ENCODE measurements at regions not wholly inside any gene's neighbourhood (a gene's known extent, or its start where the extent isn't known, plus 50 kb on each side); places are given as distances from the start of the nearest gene placed in this dataset.
"Not testable (repeated sequence)": the region's sequence is repeated elsewhere in the genome, so short reads cannot be mapped to it uniquely, and the experiment has no call there.

DNA sequence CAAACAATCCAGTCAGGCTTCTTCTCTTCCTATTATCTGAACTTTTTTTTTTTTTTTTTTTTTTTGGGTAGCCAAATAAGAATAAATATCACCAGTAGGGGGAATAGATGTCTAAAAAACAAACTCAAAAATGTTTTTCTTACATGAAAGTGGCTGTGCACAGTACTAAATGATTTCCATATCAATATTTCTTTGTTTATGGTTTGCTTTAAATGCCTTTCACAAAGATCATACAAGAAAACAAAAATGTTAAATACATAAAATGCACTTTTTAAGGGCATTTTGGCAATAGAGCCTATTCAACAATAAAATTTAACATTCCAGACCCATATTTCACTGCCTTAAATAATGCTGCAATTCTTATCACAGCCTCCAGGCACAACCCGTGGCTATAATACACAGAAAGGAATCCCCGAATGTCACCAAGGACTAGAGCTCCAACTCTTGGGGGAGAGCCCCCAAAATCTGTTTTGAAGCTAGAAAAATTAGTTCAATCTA lies 91.1 kb upstream of the TBCA start:
- no peak for DNase-seq

DNA sequence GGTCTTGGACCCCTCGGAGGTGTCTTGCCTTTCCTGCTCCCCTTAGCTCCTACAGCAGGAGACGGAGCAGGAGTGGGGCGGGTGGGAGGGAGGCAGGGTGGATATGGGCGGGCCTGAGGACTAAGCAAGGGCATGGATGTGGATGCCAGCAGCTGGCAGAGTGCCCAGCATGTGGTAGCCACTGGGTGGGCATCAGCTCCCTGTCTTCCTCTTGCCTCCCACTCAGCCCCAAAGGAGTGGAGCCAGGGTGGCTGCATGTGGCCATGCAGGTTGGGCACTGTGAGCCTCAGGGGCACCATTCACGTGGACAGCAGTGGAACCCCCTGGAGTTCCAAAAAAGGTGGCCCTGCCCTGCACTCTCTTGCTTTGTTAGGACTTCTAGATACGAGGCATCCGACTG lies 90.1 kb upstream of the TBCA start:
- DNase-seq, result no peak

GRCh38 chr5:77864997-77865396 lies 88.9 kb upstream of the TBCA start:
- no peak for DNase-seq

DNA sequence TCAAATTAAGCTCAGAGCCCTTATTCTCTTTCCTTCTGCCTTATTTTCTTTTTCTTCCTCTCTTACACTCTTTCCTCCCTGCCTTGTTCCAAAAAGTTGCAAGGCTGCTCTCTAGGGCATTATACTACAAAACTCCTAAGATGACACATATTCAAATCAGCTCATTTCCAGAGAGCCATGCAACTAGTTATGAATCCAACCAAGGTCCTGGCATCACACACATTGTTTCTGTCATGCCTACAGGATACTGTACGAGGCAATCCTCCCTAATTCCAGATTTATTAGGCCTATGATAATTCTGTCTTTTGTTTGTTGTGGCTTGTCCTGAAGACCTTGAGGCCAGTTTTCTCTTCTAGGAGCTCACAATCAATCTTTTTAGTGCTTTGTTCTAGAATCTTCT lies 87.0 kb upstream of the TBCA start:
- DNase-seq, result no peak

DNA sequence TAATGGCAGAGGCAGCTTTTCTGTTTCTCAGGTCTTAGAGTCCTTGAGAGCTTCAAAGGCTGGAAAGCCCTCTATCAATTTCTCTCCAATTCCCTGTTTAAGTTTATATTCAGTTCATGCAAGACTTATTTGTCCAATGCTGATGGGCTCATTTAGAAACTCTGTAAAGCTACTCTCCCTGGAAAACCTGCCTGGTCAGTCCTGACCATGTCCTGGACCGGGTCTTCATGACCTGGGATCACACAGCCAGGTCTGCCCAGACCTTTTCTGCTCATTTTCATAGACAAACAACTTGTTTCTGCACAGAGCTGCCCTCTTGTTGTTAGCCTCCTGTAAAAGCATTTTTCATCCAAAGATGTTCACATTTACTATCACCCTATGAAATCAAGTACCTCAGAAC lies 85.4 kb upstream of the TBCA start:
- no peak for DNase-seq

DNA sequence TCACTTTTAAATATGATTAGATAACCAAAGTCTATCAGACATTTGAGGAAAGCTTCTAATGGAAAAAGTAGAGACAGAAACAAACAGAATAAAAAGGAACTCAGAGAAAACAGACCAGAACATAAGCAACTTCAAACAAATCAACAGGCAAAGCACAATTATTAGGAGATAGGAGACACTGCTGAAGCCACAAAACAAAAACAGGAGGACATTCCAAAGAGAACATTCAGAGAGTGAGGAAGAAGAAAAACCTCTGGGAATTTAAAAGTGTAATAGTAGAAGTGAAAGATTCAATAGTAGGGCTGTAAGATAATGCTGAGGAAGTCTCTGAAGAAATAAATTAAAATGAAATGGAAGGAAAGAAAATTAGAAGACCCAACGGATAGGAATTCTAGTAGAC lies 83.2 kb upstream of the TBCA start:
- DNase-seq, result no peak

DNA sequence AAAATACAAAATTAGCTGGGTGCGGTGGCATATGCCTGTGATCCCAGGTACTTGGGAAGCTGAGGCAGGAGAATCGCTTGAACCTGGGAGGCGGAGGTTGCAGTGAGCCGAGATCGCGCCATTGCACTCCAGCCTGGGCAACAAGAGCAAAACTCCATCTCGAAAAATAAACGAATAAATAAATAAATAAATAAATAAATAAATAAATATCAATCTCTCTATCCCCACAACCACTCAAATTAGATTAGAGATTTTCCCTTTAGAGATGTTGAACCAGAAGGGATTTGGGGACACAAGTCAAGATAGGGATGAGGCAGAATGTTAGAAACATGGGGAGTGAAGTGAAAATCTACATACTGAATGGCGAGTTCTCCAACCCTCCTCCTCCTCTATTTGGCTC lies 82.5 kb upstream of the TBCA start:
- not testable (repeated sequence) for DNase-seq

DNA sequence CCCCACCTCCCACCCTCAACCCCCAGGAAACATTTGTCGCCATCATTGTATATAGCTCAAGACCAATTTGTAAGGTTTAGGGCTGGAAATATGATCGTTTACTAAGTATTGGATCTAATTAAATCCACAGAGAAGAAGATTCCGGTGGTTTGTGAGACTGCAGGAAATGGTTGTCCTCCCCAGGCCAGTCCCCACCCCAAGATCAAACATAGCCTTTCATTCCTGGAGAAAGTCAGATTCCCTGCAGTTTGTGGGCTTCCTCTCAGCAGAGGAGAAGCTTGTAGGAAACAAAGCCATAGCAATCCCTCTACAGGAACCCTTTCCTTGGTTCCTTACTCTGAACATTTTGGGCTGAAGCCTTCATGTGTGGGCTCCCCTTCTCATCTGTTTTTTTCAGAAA lies 79.2 kb upstream of the TBCA start:
- DNase-seq, result no peak

DNA sequence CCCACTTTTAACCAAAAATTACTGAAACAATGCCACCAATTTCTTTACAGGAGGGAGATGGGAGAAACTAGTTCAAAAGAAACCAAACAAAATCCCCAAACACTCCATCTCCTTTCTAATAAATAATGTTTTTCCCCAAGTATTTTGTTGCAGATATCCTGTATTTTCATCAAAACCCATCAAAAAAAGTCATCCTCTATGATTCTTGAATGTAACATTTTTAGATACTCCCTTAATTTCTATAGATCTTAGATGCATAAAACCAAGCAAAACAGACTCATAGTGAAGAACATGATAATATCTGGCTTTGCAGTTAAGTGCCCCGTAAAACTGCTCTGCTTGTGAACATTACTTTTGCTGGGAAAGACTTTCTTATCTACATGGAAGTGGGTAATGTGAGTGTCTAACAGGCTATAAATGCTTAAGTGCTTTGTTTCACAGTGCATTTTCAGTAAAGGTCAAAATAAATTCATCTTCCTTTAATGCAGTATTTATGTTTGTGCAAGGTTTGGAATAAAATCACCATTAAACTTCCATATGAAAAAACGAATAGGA lies 77.3 kb upstream of the TBCA start:
- no peak for DNase-seq

- peak; percentile 35 for DNase-seq
Observed at GRCh38 chr5:77852514-77853352, 76.6 kb upstream of the TBCA start.

DNA sequence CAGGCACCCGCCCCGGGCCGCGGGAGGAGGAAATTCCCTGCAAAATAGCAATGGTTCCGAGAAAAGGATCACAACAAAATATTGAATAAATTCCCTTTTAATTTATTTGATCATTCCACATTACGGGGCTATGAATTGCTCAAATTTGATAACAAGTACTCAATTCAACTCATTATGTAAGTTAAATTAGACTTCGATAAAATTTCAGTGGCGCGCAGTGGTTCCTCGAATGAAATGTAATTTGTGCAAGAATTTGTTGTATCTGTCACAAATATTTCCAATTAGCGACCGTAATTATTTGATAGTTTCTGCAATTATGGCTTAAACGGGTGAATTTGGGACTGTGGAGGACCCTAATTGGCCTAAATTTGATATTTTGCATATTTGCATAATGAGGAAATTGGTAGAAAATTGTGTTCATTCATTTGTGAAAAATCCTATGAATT lies 76.0 kb upstream of the TBCA start:
- no peak for DNase-seq

DNA sequence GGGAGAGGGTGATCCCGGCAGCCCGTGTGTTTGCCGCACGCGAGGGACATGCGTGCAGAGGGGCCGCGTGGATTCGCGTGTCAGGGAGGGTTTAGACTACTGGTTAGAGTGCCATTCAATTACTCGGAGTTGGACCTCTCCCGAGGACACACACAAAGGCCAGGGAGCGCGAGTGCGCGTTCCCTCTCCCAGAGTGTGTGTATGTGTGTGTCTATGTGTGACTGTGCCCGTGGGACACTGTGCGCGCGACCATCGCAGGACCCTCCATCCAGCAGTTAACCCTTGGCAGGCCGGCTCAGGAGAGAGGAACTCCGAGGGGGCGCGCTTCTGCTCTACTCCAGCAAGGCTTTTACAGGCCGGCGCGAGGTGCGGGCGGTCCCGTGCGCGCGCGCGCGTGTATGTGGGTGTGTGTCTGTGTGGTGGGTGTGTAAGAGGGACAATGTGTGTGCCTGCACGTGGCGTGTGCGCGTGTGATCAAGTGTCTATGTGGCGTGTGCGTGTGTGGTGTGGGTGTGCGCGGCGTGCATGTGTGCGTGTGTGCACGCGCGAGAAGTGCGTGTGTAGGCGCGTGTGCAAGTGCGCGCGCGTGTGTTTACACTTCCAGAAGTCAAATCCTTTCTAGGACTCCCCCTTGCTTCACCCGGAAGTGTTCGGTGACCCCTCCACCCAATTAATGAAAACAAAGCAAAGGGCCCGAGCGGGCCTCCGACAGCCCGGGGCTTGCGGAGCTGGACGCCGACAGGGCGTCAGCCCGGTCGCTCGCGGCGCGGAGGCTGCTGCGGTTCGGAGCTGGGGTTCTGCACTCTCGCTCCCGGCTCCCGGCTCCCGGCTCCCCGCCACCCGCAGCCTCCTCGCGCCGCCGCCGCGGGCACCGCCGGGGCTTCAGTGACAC lies 75.3 kb upstream of the TBCA start:
- peak; percentile 22 for DNase-seq

- DNase-seq, result no peak
Observed at GRCh38 chr5:77850536-77851175, 74.5 kb upstream of the TBCA start.

DNA sequence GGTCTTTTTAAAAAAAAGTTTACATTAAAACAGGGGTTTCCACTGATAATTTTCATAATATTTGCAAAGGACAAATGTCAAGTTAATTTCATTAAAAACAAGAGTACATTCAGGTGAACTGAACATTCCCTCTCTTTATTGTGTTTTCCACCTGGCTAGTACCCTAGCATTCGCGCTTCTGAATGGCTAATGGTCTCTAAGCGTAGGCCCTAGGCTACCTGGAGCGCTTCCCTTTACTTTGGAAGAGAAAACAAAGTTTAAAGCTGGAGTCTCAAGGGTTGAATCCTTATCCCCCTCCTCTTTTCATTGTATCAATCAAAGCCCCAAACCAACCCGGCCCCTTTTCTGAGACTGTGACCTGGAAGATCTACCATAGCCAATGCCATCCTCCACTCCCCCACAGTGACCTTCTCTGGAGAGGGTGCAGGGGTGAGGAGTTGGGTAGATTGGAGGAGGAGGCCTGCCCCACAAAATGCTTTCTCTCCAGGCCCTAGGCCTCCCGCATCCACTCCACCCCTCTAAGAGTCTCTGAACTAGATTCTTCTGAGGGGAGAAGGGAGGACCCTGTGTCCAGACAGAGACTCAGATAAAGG lies 73.3 kb upstream of the TBCA start:
- DNase-seq, result no peak

DNA sequence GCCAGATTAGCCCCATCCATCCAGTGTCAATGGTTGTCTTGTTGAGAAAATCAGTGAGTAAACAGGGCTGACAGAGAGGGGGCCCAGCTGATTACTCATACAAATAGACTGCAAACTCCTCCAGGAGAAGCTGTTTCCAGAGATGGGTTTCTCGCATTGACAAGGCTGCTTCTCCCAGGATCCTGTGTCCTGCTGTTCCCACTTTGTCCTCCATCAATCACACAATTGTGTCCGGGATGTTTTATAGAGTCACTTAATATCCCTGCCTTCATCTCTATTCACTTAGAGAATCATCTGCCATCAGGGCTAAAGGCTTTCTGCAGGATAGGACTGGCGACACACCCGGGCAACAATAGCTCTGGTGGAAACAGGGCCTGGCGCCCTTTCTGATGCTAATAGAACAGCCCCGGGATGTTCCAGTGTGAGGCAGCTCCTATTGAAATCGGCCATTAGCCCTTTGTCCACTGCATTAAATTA lies 71.7 kb upstream of the TBCA start:
- DNase-seq, result no peak

- DNase-seq, result no peak
Observed at GRCh38 chr5:77847129-77847460, 71.0 kb upstream of the TBCA start.

GRCh38 chr5:77846422-77847128 lies 70.4 kb upstream of the TBCA start:
- no peak for DNase-seq

DNA sequence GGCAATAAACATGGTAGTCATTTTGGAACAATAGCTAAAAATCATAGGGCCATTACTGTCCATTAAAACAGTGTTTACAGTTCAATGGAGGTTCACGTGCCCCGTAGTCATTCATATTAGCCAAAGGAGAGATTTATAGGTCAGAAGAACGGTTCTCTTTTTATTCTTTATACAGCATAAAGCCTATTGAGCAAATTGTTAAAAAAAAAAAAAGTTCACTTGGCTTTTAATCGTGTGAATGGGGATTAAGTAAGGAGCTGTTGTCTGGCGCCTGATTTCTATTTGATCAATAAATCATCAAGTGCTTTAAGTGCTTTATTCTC lies 69.1 kb upstream of the TBCA start:
- no peak for DNase-seq

DNA sequence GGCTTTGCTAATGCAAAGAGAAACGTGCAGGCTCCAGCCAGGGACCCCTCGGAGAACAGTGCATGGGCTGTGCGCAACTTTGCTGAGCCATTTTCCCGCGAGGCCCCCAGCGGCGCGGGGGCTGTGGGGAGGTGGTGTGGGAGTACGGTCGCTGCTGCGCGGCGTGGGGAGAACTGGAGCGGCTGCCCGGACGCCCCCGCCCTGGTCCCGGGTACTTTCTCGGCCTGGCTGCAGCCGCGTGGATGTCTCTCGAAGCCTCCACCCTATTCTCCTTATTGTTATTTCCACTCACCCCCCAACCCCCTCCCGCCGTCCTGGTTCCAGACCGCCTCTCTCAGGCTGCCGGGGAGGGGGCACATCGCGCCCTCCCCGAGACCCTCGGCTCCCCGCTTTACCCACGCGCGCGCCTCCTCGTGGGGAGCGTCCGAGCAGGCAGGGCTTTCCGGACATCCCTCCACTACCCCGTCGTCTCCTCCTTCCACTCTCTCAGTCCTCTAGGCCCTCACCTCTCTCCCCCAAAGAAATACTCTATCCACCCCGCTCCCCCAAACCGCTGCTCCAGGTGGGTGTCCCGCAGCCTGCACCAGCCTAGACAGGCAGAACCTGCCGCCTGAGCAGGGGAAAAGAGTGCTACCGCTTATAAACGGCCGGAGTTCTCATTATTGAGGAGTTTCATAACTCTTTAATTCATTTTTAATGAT lies 68.6 kb upstream of the TBCA start:
- no peak for DNase-seq

- DNase-seq, result no peak
Observed at GRCh38 chr5:77844373-77844622, 68.2 kb upstream of the TBCA start.

DNA sequence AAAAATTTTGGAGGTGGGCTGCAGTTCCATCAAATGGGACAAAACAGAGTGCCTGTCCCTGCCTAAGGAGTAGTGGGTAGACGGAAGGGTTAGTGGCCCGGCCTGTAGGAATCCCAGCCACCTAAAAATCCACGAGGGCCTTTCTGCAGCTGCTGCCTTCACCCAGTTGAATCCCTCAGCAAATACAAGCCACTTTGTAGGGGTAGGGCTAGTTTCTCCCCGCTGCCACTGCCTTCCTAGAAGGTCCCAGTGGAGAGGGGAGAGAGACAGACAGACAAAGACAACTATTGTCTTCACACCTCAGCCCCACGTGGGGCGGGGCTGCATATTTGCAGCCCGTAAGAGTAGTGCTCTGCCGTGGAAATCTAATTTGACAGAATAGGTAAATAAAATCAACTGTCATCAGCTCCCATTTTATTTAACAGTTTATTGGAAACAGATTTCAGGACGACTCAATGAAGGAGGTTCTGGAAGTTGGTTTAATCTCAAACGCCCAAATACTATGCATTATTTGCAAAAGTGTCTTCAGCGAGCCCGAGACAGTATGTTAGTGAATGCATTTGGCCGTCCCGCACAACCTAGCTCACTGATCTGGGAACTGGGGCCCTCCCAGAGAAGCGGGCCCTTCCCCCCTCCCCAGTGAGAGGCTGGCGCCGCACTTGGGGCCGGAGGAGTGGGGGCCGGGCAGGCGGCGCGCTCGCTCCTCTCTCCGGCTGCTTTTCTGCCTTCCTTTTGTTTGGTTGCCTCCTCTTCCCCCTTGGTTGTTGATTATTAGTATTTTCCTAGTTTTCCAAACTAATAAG lies 67.6 kb upstream of the TBCA start:
- no peak for DNase-seq
